ENCODE measurements at regions not wholly inside any gene's neighbourhood (a gene's known extent, or its start where the extent isn't known, plus 50 kb on each side); places are given as distances from the start of the nearest gene placed in this dataset.
"Not testable (repeated sequence)": the region's sequence is repeated elsewhere in the genome, so short reads cannot be mapped to it uniquely, and the experiment has no call there.

DNA sequence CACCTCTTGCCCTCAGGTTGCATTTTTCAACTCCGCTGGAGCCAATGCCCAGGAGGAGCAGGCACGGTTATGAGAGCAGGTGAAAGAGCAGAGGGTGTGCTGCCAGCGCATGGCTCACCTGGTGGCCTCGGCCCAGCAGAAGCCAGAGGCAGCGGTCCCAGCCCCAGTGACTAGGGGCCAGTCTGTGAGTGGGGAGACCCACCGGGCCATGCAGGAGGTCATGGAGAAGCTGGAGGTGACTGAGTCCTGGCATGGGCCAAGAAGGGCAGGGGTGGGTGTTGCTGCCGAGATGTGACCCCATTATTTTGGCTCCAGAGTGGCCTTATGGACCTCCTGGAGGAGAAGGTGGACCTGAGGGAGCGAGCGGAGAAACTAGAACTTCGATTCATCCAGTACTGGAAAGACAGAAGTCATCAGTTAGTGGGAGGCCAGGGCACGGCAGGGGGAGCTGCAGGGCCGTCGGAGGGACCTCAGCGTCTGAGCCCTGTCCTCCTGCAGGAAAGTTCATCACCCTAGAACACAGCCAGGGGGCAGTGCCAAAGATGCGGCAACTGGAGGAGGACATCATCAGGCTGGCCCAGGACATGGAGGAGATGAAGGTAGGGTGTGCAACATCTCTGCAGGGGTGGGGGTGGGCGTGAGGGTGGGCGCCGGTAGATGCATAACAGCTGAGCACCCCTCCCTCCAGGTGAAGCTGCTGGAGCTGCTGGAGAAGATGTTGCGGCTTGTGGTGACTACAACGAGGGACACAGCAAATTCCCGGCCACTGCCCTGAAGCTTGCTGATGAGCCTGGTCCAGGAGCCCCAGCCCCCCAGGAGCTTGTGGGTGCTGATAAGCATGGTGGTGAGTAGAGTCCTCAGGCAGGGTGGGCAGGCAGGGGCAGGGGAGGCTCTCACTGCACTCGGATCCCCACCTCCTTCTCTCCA, 58.9 kb upstream of the LYSMD4 start (continued):
- peak; percentile 67 for TF ChIP-seq CTCFL (IDR thresholded peaks at IDR 0.05; ENCODE audit: borderline replicate concordance, insufficient read depth, low read depth, low read length, poor library complexity, severe bottlenecking)

- H3K9me1 ChIP-seq (ENCODE audit: control insufficient read depth, insufficient read depth, low read length); H3K27me3 ChIP-seq (ENCODE audit: control insufficient read depth in 2 of 2, insufficient read depth in 2 of 2, low read length in 2 of 2); H3K36me3 ChIP-seq (ENCODE audit: control insufficient read depth, insufficient read depth, low read length); H3K4me1 ChIP-seq (replicated peaks in 1 of 2; ENCODE audit: control insufficient read depth in 2 of 2, insufficient read depth in 2 of 2, low read length in 2 of 2); CTCF ChIA-PET (ENCODE audit: low intra/inter-chr PET ratio); H2AFZ ChIP-seq (ENCODE audit: low read depth, low read length); H3K4me3 ChIP-seq; H3K27ac ChIP-seq (ENCODE audit: extremely low read depth, low read depth, low read length); H3K4me2 ChIP-seq (ENCODE audit: insufficient read depth, low read length); H3K9me3 ChIP-seq (replicated peaks; ENCODE audit: control insufficient read depth, insufficient read depth, low read depth, low read length); in situ Hi-C loops (cut with MboI); H4K20me1 ChIP-seq (replicated peaks; ENCODE audit: control insufficient read depth, insufficient read depth, low read length); H3K79me2 ChIP-seq (ENCODE audit: control insufficient read depth, insufficient read depth, low read length); BruUV-seq (replicated peaks); H3K9ac ChIP-seq (ENCODE audit: insufficient read depth in 1 of 2, low read depth in 2 of 2, low read length in 2 of 2): not testable (repeated sequence)
- 0% methylated on average over 2 of the region's 7 CpGs for WGBS (ENCODE audit: insufficient coverage, low coverage, missing lambda C conversion rate)
- intact Hi-C loops (cut with micrococcal nuclease), result loop anchor here (5.0 kb wide), 1 partner anchor 342 kb away; no protein-coding TSS in a partner anchor
- DNase-seq (ENCODE audit: extremely low read depth in 1 of 4, low spot score in 3 of 4), result peak; percentile 55 to 70 (median 65)
- FAIRE-seq, result peak; percentile 69
- peak; percentile 85 for ATAC-seq
- POLR2A ChIA-PET, result interaction anchor here (0.7 kb wide), 1 partner anchor 1857 kb away, joined by 3 read pairs; no protein-coding TSS in a partner anchor
Measured at GRCh38 chr15:99790751-99791150, 57.5 kb upstream of the LYSMD4 start.
